WTC11 (cell line): ENCODE measurements at regions not wholly inside any gene's neighbourhood (a gene's known extent, or its start where the extent isn't known, plus 50 kb on each side); places are given as distances from the start of the nearest gene placed in this dataset.
"Not testable (repeated sequence)": the region's sequence is repeated elsewhere in the genome, so short reads cannot be mapped to it uniquely, and the experiment has no call there.

Experiments
- ATAC-seq: fragments of 200-7000 bp; cut with Tn5 transposase; 2 replicates; pipeline ENCODE4 v1.10.0; 2021; ENCODE audit warnings: mild to moderate bottlenecking, moderate library complexity
- CTCF ChIA-PET: fragments of 300-600 bp; sonication (Branson Sonifier 250); formaldehyde crosslinking; loops from one replicate; lab custom pipeline; 2021; ENCODE audit warnings: antibody characterized with exemption; lab: Charles Lee
- POLR2A ChIA-PET: fragments of 350-600 bp; sonication (Branson Sonifier 250); formaldehyde crosslinking; loops from one replicate; lab custom pipeline; 2021; ENCODE audit warnings: antibody characterized with exemption; lab: Charles Lee
- DNase-seq: peaks from one replicate; pipeline ENCODE4 v3.0.0; 2021; ENCODE audit warnings: low spot score
- H3K27ac Mint-ChIP-seq: 2 replicates; pipeline ENCODE4 v1.8.0; 2021; ENCODE audit warnings: mixed read lengths
- H3K27me3 Mint-ChIP-seq: 2 replicates; pipeline ENCODE4 v1.8.0; 2021; ENCODE audit warnings: low read depth, mild to moderate bottlenecking, moderate library complexity, mixed read lengths
- H3K36me3 Mint-ChIP-seq: 2 replicates; pipeline ENCODE4 v1.8.0; 2021; ENCODE audit warnings: mixed read lengths
- H3K4me1 Mint-ChIP-seq: 2 replicates; pipeline ENCODE4 v1.8.0; 2022; ENCODE audit warnings: mixed read lengths
- H3K4me3 Mint-ChIP-seq: 2 replicates; pipeline ENCODE4 v1.8.0; 2021; ENCODE audit warnings: mild to moderate bottlenecking, moderate library complexity, mixed read lengths
- H3K9me3 Mint-ChIP-seq: 2 replicates; pipeline ENCODE4 v1.8.0; 2021; ENCODE audit warnings: mixed read lengths
- ATF2 ChIP-seq: sonication (generic); formaldehyde crosslinking; IDR thresholded peaks from 2 replicates; pipeline ENCODE4 v1.8.1; 2022; ENCODE audit warnings: low read depth, missing genetic modification reagents, borderline replicate concordance
- ATF3 ChIP-seq: sonication (generic); formaldehyde crosslinking; conservative IDR thresholded peaks from 2 replicates; pipeline ENCODE4 v1.8.1; 2022; ENCODE audit warnings: mild to moderate bottlenecking, missing genetic modification reagents
- CREM ChIP-seq: sonication (generic); formaldehyde crosslinking; IDR thresholded peaks from 2 replicates; pipeline ENCODE4 v1.8.1; 2022; ENCODE audit warnings: mild to moderate bottlenecking, missing genetic modification reagents, moderate library complexity
- E2F1 ChIP-seq: sonication (generic); formaldehyde crosslinking; IDR thresholded peaks from 2 replicates; pipeline ENCODE4 v1.8.0; 2022; ENCODE audit warnings: mild to moderate bottlenecking, missing genetic modification reagents
- E2F5 ChIP-seq: sonication (generic); formaldehyde crosslinking; IDR thresholded peaks from 2 replicates; pipeline ENCODE4 v1.8.1; 2022; ENCODE audit warnings: mild to moderate bottlenecking, moderate library complexity, missing genetic modification reagents
- FOXP1 ChIP-seq: sonication (generic); formaldehyde crosslinking; IDR thresholded peaks from 2 replicates; pipeline ENCODE4 v1.8.0; 2022; ENCODE audit warnings: missing genetic modification reagents, mild to moderate bottlenecking, moderate library complexity, borderline replicate concordance
- HMGA2 ChIP-seq: fragments of 250-450 bp; sonication (Bioruptor Pico); IDR thresholded peaks from 2 replicates; pipeline ENCODE4 v1.4.0; 2021; ENCODE audit warnings: mild to moderate bottlenecking, moderate library complexity
- IRF2 ChIP-seq: sonication (generic); formaldehyde crosslinking; IDR thresholded peaks from 2 replicates; pipeline ENCODE4 v1.8.0; 2022; ENCODE audit warnings: low read depth, missing genetic modification reagents, borderline replicate concordance
- JAZF1 ChIP-seq: fragments of 250-450 bp; sonication (Bioruptor Pico); IDR thresholded peaks from 2 replicates; pipeline ENCODE4 v1.9.0; 2021; ENCODE audit warnings: moderate library complexity, mild to moderate bottlenecking, inconsistent platforms
- MAX ChIP-seq: sonication (generic); formaldehyde crosslinking; IDR thresholded peaks from 2 replicates; pipeline ENCODE4 v1.8.0; 2022; ENCODE audit warnings: mild to moderate bottlenecking, missing genetic modification reagents
- MYBL2 ChIP-seq: sonication (generic); formaldehyde crosslinking; IDR thresholded peaks from 2 replicates; pipeline ENCODE4 v1.8.1; 2023; ENCODE audit warnings: mild to moderate bottlenecking, moderate library complexity, missing genetic modification reagents
- OVOL2 ChIP-seq: fragments of 250-450 bp; sonication (Bioruptor Pico); IDR thresholded peaks from 2 replicates; pipeline ENCODE4 v1.9.0; 2021; ENCODE audit warnings: mild to moderate bottlenecking, borderline replicate concordance
- PREB ChIP-seq: sonication (generic); formaldehyde crosslinking; IDR thresholded peaks from 2 replicates; pipeline ENCODE4 v1.8.1; 2022; ENCODE audit warnings: mild to moderate bottlenecking, missing genetic modification reagents, moderate library complexity, borderline replicate concordance
- SP1 ChIP-seq: sonication (generic); formaldehyde crosslinking; conservative IDR thresholded peaks from 2 replicates; pipeline ENCODE4 v1.8.1; 2022; ENCODE audit warnings: missing genetic modification reagents
- USF1 ChIP-seq: sonication (generic); formaldehyde crosslinking; IDR thresholded peaks from 2 replicates; pipeline ENCODE4 v1.8.0; 2022; ENCODE audit warnings: mild to moderate bottlenecking, missing genetic modification reagents
- ZNF219 ChIP-seq: sonication (generic); formaldehyde crosslinking; IDR thresholded peaks from 2 replicates; pipeline ENCODE4 v1.8.0; 2023; ENCODE audit warnings: missing genetic modification reagents, mild to moderate bottlenecking, borderline replicate concordance
- ZNF317 ChIP-seq: sonication (generic); formaldehyde crosslinking; IDR thresholded peaks from 2 replicates; pipeline ENCODE4 v1.8.1; 2023; ENCODE audit warnings: low read depth, mild to moderate bottlenecking, moderate library complexity, missing genetic modification reagents, borderline replicate concordance
- ZNF512 ChIP-seq: sonication (generic); formaldehyde crosslinking; IDR thresholded peaks from 2 replicates; pipeline ENCODE4 v1.8.1; 2022; ENCODE audit warnings: missing genetic modification reagents, borderline replicate concordance
- ZNF671 ChIP-seq: fragments of 250-450 bp; sonication (Bioruptor Pico); IDR thresholded peaks from 2 replicates; pipeline ENCODE4 v1.8.0; 2021; ENCODE audit warnings: mild to moderate bottlenecking

GRCh38 chr1:212173567-212173966 lies 111.6 kb upstream of the PPP2R5A start (continued):
- TF ChIP-seq ZNF219 (CRISPR knock-in tag) (no peak), ZNF317 (no peak), IRF2 (no peak), OVOL2 (no peak)

- H3K9me3 Mint-ChIP-seq, ATAC-seq, H3K27ac Mint-ChIP-seq, POLR2A ChIA-PET, H3K36me3 Mint-ChIP-seq, H3K4me3 Mint-ChIP-seq, CTCF ChIA-PET, DNase-seq, H3K4me1 Mint-ChIP-seq, H3K27me3 Mint-ChIP-seq: not testable (repeated sequence)
These were observed 110.9 kb upstream of the PPP2R5A start for GRCh38 chr1:212174295-212174694.

GRCh38 chr1:212177542-212177941 lies 107.7 kb upstream of the PPP2R5A start:
- H3K4me1 Mint-ChIP-seq = no peaks in the 10 kb centered on the region
- TF ChIP-seq HMGA2 (CRISPR knock-in tag) (no peak), USF1 (CRISPR knock-in tag) (no peak), MYBL2 (CRISPR knock-in tag) (no peak), JAZF1 (CRISPR knock-in tag) (no peak), E2F5 (no peak), FOXP1 (CRISPR knock-in tag) (no peak), SP1 (no peak), MAX (CRISPR knock-in tag) (no peak), E2F1 (no peak), ATF2 (no peak), ZNF671 (no peak), ATF3 (CRISPR knock-in tag) (no peak), PREB (CRISPR knock-in tag) (no peak), ZNF512 (CRISPR knock-in tag) (no peak), CREM (CRISPR knock-in tag) (no peak)
- TF ChIP-seq, all 79 proteins: peak for 0
- no peak overlapping the region for H3K4me3 Mint-ChIP-seq
- H3K27ac Mint-ChIP-seq = no peak overlapping the region
- ChIA-PET CTCF (no interaction called here), POLR2A (no interaction called here)
- no peak for ATAC-seq
- no peaks in the 10 kb centered on the region for H3K27me3 Mint-ChIP-seq
- H3K9me3 Mint-ChIP-seq = no peaks in the 10 kb centered on the region
- DNase-seq = no peak
- H3K36me3 Mint-ChIP-seq = no peaks in the 10 kb centered on the region
